ENCODE measurements at regions not wholly inside any gene's neighbourhood (a gene's known extent, or its start where the extent isn't known, plus 50 kb on each side); places are given as distances from the start of the nearest gene placed in this dataset.

DNA sequence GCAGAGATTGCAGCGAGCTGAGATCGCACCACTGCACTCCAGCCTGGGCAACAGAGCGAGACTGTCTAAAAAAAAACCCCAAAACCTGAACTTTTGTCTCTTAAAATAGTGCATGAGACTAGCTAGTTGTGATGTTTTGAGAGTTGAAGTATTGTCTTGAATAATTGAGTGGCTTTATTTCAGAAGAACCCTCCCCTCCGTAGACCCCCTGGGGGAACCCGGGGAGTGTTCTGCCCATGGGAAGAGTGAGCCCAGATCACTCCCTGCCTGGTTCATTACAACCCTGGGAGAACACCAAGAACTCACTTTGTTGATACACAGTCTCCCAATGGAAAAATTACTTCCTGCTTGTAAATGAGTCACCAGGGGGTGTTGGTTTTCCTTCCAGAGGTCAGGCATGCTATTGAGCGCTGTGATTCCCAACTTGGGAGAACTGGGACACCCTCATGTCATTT is 65.3 kb upstream of the SHISA3 start:
- no peak for DNase-seq

GRCh38 chr4:42339935-42340406 is 57.3 kb upstream of the SHISA3 start:
- no peak for DNase-seq

- no peak for DNase-seq
Observed at GRCh38 chr4:42341518-42342026, 55.7 kb upstream of the SHISA3 start.

- no peak for DNase-seq
Observed at GRCh38 chr4:42342459-42342858, 54.8 kb upstream of the SHISA3 start.

DNA sequence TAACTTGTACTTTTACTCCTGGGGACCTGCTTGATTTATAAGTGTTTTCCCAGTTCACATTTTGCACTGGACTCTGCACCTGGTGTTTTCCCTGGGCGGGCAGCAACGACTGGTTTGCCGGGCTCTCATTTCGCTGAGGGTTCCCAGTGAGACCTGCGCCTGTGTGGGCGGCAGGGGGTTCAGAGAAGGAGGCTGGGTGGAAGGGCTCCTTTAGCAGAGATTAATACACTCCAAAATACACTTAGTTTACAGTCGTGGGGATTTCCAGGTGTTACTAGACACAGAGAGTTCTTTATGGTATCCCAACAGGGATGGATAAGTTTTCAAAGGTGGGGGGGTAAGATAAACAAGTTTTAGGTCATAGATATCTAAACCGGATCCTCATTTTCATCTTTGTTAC is 53.0 kb upstream of the SHISA3 start:
- DNase-seq, result no peak

DNA sequence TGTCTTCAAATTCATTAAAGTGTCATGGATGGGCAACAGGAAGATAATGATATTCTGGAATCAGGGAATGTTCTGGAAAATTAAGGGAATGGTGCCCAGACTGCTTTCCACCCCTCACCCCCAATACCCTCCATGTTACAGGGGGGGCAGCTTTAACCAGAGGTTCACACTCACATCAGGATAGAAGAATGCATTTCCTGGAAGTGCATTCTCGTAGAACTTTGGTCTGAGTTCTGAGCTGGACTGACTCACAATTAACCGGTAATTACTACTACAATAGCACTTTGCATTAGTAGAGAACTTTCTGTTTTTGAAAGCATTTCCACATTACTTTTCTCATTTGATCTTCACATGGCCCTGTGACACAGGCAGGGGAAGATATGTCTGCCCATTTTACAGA is 52.5 kb upstream of the SHISA3 start:
- DNase-seq, result no peak

GRCh38 chr4:42345962-42346544 is 51.2 kb upstream of the SHISA3 start:
- DNase-seq, result no peak

DNA sequence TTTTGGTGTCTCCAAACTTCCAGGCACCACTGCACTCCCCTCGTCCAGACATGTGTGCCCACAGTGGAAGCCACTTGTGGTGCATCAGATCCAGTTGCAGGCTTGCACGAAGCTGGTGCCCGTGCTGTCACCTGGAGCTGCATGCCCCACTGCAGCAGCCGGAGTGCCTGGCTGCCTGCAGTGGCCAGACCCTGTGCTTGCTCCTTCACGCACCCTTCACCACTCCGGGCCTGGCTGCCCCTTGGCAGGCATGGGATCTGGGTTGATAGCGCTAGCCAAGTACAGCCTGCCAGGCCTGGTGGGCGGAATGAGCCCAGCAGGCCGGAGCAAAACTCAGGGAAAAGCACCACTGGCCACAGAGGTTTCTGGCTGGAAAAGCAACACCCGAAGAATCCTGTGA is 50.2 kb upstream of the SHISA3 start:
- no peak for DNase-seq

Data from NCI-H2029 (cell line).